Liver (tissue), 8 donors: ENCODE measurements at regions not wholly inside any gene's neighbourhood (a gene's known extent, or its start where the extent isn't known, plus 50 kb on each side); places are given as distances from the start of the nearest gene placed in this dataset.

Experiments used
- DNase-seq: peaks from one replicate; pipeline ENCODE4 v3.0.0-alpha.2; 2017; ENCODE audit warnings: low spot score
- H3K27ac ChIP-seq, 2 donors: one replicate each; pipeline ENCODE4 v1.7.0; 2013; ENCODE audit warnings: inconsistent platforms in 2 of 2, low read length in 2 of 2, control low read depth in 1 of 2, low read depth in 1 of 2, mild to moderate bottlenecking in 1 of 2
- H3K27me3 ChIP-seq, 4 donors: one replicate each; pipeline versions ENCODE4 v1.6.1 to v1.7.0; 2013; ENCODE audit warnings: low read length in 3 of 4, inconsistent platforms in 1 of 4, mild to moderate bottlenecking in 1 of 4, moderate library complexity in 1 of 4; ENCODE audit not compliant: control insufficient read depth in 4 of 4, insufficient read depth in 4 of 4
- H3K36me3 ChIP-seq, 4 donors: one replicate each; pipeline versions ENCODE4 v1.6.1 to v1.7.0; 2013; ENCODE audit warnings: low read length in 3 of 4, mild to moderate bottlenecking in 3 of 4, low read depth in 1 of 4, moderate library complexity in 1 of 4; ENCODE audit not compliant: control insufficient read depth in 4 of 4, insufficient read depth in 3 of 4
- H3K4me1 ChIP-seq, 4 donors: one replicate each; pipeline versions ENCODE4 v1.6.1 to v1.7.0; 2013; ENCODE audit warnings: low read length in 3 of 4, mild to moderate bottlenecking in 3 of 4, moderate library complexity in 1 of 4; ENCODE audit not compliant: control insufficient read depth in 4 of 4, insufficient read depth in 4 of 4
- H3K4me3 ChIP-seq, 3 donors: one replicate each; pipeline versions ENCODE4 v1.6.1 to v1.7.0; 2013; ENCODE audit warnings: low read length in 3 of 3, control low read depth in 1 of 3, low read depth in 1 of 3, mild to moderate bottlenecking in 1 of 3
- H3K9ac ChIP-seq, 2 donors: one replicate each; pipeline ENCODE4 v1.7.0; 2013; ENCODE audit warnings: low read length in 2 of 2, mild to moderate bottlenecking in 2 of 2, moderate library complexity in 2 of 2, control low read depth in 1 of 2, low read depth in 1 of 2
- H3K9me3 ChIP-seq, 4 donors: one replicate each; pipeline versions ENCODE4 v1.6.1 to v1.7.0; 2013; ENCODE audit warnings: low read length in 3 of 4; ENCODE audit not compliant: control insufficient read depth in 4 of 4
- CTCF ChIP-seq: fragments of 150-350 bp; IDR thresholded peaks from 2 replicates; pipeline ENCODE4 v1.5.1; 2017; ENCODE audit warnings: improper control_type of control experiment, low read depth, low read length; ENCODE audit not compliant: missing input control
- EGR1 ChIP-seq, 2 donors: IDR thresholded peaks; 2 replicates each; pipeline ENCODE4 v1.6.1; 2016 to 2018; ENCODE audit warnings: antibody characterized with exemption in 2 of 2, low read depth in 2 of 2
- FOXA1 ChIP-seq: IDR thresholded peaks from 2 replicates; pipeline ENCODE4 v1.6.1; 2016; ENCODE audit warnings: antibody characterized with exemption
- FOXA2 ChIP-seq: IDR thresholded peaks from 2 replicates; pipeline ENCODE4 v1.6.1; 2016; ENCODE audit warnings: antibody characterized with exemption
- HNF4A ChIP-seq, 2 donors: conservative IDR thresholded peaks; 2 replicates each; pipeline ENCODE4 v1.6.1; 2016; ENCODE audit warnings: antibody characterized with exemption in 2 of 2, mild to moderate bottlenecking in 2 of 2
- HNF4G ChIP-seq: IDR thresholded peaks from 2 replicates; pipeline ENCODE4 v1.6.1; 2016; ENCODE audit warnings: antibody characterized with exemption
- JUND ChIP-seq, 2 donors: IDR thresholded peaks; 2 replicates each; pipeline ENCODE4 v1.6.1; 2016; ENCODE audit warnings: antibody characterized with exemption in 2 of 2
- NR2F2 ChIP-seq: IDR thresholded peaks from 2 replicates; pipeline ENCODE4 v1.6.1; 2016; ENCODE audit warnings: antibody characterized with exemption
- RXRA ChIP-seq, 2 donors: IDR thresholded peaks; 2 replicates each; pipeline ENCODE4 v1.6.1; 2017 to 2018; ENCODE audit warnings: antibody characterized with exemption in 2 of 2, mild to moderate bottlenecking in 1 of 2
- TAF1 ChIP-seq: conservative IDR thresholded peaks from 2 replicates; pipeline ENCODE4 v1.6.1; 2016; ENCODE audit warnings: antibody characterized with exemption, mild to moderate bottlenecking
- YY1 ChIP-seq: IDR thresholded peaks from 2 replicates; pipeline ENCODE4 v1.6.1; 2016; ENCODE audit warnings: antibody characterized with exemption, mild to moderate bottlenecking
- ZBTB33 ChIP-seq: IDR thresholded peaks from 2 replicates; pipeline ENCODE4 v1.6.1; 2016; ENCODE audit warnings: antibody characterized with exemption
- WGBS: extraction: QIAGEN DNeasy Blood & Tissue Kit; methylation state at CpG from one replicate; pipeline ENCODE4 v1.1.7; 2013; 5-methylcytosine and 5-hydroxymethylcytosine counted together
- donor health status: healthy.
- donor health status: healthy.
- donor health status: healthy.
- donor health status: healthy.
- donor health status: healthy.

GRCh38 chr1:117680316-117681002 is 74.6 kb downstream of the TENT5C start (continued):
- TF ChIP-seq ZBTB33: no peak

- DNase-seq: no peak
- no peak overlapping the region for H3K27ac ChIP-seq
- H3K27me3 ChIP-seq: no peaks in the 10 kb centered on the region
- WGBS: 76% methylated on average over 9 of the region's 9 CpGs
- H3K4me3 ChIP-seq: no peak overlapping the region
- H3K36me3 ChIP-seq: no peaks in the 10 kb centered on the region
- H3K4me1 ChIP-seq: no peaks in the 10 kb centered on the region
- H3K9me3 ChIP-seq: no peaks in the 10 kb centered on the region
- TF ChIP-seq FOXA2: no peak
- no peak for TF ChIP-seq NR2F2
- TF ChIP-seq ZBTB33: no peak
- no peak for TF ChIP-seq YY1
- TF ChIP-seq RXRA (IDR thresholded peaks at IDR 0.05): no peak
- no peak overlapping the region for H3K9ac ChIP-seq
Measured at GRCh38 chr1:117681093-117681900, 75.4 kb downstream of the TENT5C start.

GRCh38 chr1:117681901-117682250 is 76.0 kb downstream of the TENT5C start:
- no peaks in the 10 kb centered on the region for H3K9me3 ChIP-seq
- H3K27me3 ChIP-seq: no peaks in the 10 kb centered on the region
- no peaks in the 10 kb centered on the region for H3K4me1 ChIP-seq
- DNase-seq: no peak
- no peak for TF ChIP-seq TAF1
- no peak for TF ChIP-seq HNF4A (conservative IDR thresholded peaks at IDR 0.05)
- TF ChIP-seq EGR1 (IDR thresholded peaks at IDR 0.05; ENCODE audit: low read depth in 2 of 2): no peak
- TF ChIP-seq FOXA1: no peak
- TF ChIP-seq HNF4G: no peak
- no peak for TF ChIP-seq FOXA2
- TF ChIP-seq NR2F2: no peak
- no peak for TF ChIP-seq CTCF
- TF ChIP-seq JUND (IDR thresholded peaks at IDR 0.05): no peak
- H3K27ac ChIP-seq: no peak overlapping the region
- WGBS: 89% methylated on average over 3 of the region's 3 CpGs
- no peaks in the 10 kb centered on the region for H3K36me3 ChIP-seq
- no peak overlapping the region for H3K4me3 ChIP-seq
- H3K9ac ChIP-seq: no peak overlapping the region
